HG03025 (cell line): ENCODE measurements at regions not wholly inside any gene's neighbourhood (a gene's known extent, or its start where the extent isn't known, plus 50 kb on each side); places are given as distances from the start of the nearest gene placed in this dataset.
A peak's percentile ranks its signal among the peaks of the same experiment; 100 is the strongest.

ENCODE experiments used
- ATAC-seq: cut with Tn5 transposase; IDR thresholded peaks from one replicate; pipeline ENCODE4 v1.9.1; 2021; ENCODE audit warnings: mild to moderate bottlenecking, moderate library complexity; ENCODE audit not compliant: unreplicated experiment, low FRiP score

- ATAC-seq: no peak
Measured at GRCh38 chr1:244335456-244335855, 116.3 kb downstream of the ADSS2 start.

- ATAC-seq: no peak
Measured at GRCh38 chr1:244336232-244336899, 115.3 kb downstream of the ADSS2 start.

DNA sequence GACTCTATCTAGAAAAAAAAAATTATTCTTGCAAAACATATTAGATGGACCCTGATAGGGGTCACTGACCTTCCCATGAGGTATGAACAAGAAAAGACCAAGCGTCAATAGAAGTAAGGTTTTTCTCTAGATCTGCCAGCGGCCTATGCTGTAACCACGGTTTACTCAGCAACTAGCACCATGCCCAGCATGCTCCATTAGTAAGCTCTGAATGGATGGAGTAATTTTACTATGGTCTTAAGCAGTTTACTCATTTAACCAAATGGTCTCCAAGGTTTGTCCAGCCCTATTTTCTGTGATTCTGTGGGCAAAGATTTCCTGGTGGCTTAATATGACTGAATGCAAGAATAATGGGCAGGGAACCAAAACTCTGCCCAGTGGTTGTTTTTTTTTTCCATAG, 113.9 kb downstream of the ADSS2 start:
- ATAC-seq: no peak

- no peak for ATAC-seq
Measured at GRCh38 chr1:244339073-244339692, 112.5 kb downstream of the ADSS2 start.

GRCh38 chr1:244339776-244340175, 111.9 kb downstream of the ADSS2 start:
- ATAC-seq: no peak

DNA sequence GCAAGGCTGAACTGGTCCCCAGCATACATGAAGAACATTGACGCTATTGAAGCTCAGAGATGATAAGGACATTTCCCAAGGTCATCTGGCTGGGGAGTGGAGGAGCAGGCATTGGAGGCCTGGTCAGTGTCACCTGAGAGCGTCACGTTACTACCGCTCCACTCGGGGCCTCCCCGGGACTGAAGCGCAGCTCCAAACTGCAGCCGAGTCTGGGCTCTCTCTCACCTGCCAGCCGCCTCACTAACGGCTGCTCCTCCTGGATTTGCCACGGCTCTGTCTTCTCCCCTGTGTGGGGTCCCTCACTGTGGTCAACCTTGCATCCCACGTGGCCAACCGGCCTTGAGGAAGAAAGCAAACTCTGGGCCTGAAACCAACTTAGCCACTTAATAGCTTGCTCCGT, 111.3 kb downstream of the ADSS2 start:
- ATAC-seq: no peak

GRCh38 chr1:244341455-244342450, 110.0 kb downstream of the ADSS2 start:
- ATAC-seq: no peak

DNA sequence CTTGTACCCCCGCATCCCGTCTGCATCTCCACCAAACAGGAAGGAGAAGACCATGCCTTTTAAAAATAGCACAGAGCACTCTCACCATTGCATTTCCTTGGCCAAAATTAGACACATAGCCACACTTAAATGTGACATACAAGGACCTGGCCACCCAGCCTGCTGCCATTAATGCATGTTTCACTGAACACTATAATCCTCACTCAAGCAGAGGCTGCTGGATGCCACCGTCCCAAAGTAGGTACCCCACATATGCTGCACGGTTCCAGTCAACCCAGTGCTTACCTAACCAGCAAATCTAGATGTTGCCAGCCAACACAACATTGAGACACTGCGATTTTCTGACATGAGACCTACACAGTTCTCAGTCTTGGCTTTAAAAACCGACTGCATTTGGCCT, 107.7 kb downstream of the ADSS2 start:
- no peak for ATAC-seq

GRCh38 chr1:244346972-244347618, 104.6 kb downstream of the ADSS2 start:
- no peak for ATAC-seq

- ATAC-seq: no peak
Measured at GRCh38 chr1:244347942-244348341, 103.8 kb downstream of the ADSS2 start.

DNA sequence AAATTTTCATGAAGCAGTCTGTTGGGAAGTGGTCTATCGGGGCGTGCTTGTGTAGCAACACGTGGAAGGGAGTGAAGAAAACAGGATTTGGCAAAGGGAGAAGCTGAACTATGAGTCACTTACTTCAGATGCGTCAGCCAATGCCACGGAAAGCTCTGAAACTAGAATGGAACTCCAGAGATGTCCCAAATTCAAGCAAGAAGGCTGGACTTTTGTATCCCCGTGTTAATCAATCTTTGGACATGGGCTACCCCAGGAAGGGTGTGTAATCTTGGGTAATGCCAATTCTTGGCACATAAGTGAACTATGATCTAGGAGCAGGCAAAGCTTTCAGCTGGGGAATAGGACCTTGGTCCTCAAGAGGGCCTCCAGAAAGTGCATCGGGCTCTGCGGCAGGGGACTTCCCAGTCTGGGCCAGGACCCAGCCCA, 102.6 kb downstream of the ADSS2 start:
- ATAC-seq: no peak

GRCh38 chr1:244349581-244350001, 102.1 kb downstream of the ADSS2 start:
- no peak for ATAC-seq

DNA sequence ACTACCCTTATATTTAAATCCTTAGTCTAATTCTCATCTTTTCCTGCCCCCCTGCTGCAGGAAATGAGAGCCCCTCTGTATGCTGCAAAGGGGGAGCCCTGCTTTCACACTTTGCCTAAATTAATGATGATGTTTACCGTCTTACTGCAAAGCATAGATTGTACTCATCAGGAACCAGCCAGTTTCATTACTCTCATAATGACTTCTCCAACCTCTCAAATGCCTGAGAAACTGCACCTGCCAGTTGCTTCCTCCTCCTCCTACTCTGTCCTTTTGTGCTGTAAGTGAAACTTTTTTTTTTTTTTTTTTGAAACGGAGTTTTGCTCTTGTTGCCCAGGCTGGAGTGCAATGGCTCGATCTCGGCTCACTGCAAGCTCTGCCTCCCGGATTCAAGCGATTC, 101.7 kb downstream of the ADSS2 start:
- ATAC-seq: peak; percentile 94

- no peak for ATAC-seq
Measured at GRCh38 chr1:244352156-244352830, 99.4 kb downstream of the ADSS2 start.

DNA sequence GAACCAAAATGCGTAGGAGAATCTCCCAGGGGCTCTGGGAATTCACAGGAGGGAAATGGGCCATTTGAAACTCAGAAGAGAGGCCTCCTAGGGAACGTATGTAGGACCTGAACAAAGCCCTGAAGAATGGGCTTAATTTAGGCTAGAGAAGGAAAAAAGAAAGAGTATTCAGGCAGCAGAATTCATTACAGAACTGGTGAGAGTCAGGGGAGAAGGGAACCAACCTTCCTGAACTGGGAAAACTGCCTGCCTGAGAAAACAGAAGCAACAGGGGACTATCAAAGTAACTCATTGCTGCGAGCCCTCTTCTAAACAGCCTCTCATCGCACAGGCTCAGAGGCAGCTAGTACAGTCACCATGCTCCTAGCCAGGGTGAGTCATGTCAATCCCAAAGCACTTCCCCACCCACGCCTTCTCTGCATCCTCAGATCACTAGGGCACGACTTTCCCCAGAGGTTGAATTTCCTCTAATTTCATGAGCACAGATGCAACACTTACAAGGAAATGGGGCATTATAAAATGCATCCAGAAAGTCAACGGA, 98.1 kb downstream of the ADSS2 start:
- no peak for ATAC-seq

DNA sequence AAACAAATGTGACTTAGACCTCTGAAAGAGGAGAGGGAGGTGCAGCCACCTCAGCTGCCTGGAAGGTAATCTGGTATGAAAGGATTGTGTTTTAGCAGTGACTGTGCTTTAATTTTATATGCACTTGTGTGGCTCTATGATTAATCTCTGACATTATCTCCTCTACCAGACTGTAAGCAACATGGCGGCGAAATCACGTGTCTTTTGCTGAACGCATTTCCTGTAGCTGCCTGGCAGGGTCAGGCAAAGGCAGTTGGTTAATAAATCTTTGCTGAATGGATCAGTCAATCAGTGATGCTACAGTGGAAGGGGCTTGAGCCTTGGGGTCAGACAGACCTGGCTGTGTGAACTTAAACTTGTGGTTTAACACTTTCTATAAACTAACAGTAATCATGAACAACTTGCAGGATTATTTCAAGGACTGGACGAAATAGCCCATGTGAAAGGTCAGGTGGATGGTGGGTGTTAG, 96.9 kb downstream of the ADSS2 start:
- ATAC-seq: no peak

DNA sequence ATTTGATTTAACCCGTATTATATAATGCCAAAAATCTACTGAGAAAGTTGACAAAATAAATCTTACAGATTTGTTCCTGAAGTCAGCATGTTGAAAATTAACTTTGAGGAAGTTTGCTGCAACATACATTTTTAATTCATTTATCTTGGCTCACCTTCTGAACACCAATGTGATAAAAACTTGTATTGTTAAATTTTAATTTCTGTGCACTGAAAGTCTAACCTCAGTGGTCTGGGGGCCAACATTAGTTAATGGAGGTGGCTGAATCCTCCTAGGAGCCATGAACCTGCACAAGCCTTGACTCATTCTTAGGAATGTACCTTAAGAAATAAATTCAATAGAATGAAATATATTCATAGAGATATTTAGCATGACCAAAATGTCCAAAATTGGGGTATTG, 95.3 kb downstream of the ADSS2 start:
- no peak for ATAC-seq
